ENCODE measurements at regions not wholly inside any gene's neighbourhood (a gene's known extent, or its start where the extent isn't known, plus 50 kb on each side); places are given as distances from the start of the nearest gene placed in this dataset.

DNA sequence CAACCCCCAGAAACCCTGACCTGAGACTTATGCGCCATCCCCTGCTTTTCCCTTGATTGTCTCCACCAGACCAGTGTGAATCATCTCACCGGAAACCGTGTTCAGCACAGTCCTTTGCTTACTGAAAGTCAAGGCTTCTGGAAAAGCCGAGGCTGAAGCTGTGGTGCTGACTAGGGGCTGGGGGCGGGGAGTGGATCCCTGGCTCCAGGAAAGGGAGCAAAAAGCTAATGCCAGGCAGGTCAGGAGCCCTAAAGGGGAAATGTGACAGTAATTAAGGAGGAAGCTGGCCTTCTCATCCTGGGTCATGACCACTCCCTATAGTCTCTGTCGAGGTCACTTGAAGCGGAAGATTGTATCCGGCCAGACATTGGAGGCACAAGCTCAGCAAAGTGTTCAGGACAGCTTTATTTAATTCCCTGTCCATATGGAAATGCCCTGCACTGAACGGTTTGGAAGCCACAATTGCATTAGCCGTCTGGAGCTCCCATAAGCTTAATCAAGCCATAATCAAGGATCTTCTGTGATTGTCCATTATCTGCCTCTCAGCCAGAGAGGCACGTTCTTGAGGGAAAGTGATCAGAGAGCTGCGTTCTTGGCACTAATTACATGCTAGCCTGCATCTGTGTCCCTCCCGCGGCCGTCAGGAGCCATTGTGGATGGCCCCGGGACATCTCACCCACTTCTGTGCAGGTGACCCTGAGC is 403.6 kb downstream of the RRAGC start:
- peaks cover 45% of the 10 kb centered on the region for H3K4me1 Mint-ChIP-seq
- H3K36me3 ChIP-seq: no peaks in the 10 kb centered on the region
- H3K27ac Mint-ChIP-seq: peak overlapping the region; percentile 90

GRCh38 chr1:38454749-38455441 is 404.7 kb downstream of the RRAGC start:
- no peaks in the 10 kb centered on the region for H3K9me3 Mint-ChIP-seq
- H3K36me3 Mint-ChIP-seq: no peaks in the 10 kb centered on the region
- H3K27me3 Mint-ChIP-seq (ENCODE audit: insufficient read depth, low read depth): peaks cover 13% of the 10 kb centered on the region
- H3F3A ChIP-seq (ENCODE audit: low read depth): no peaks in the 10 kb centered on the region
- H3K79me2 ChIP-seq (ENCODE audit: low read depth): no peaks in the 10 kb centered on the region
- H3K4me1 Mint-ChIP-seq: peaks cover 52% of the 10 kb centered on the region
- no peak overlapping the region for H3K4me3 Mint-ChIP-seq
- DNase-seq (ENCODE audit: low spot score): no peak
- H3K27ac Mint-ChIP-seq: no peak overlapping the region
- H3K9ac ChIP-seq: no peak overlapping the region
- no peak overlapping the region for H3K4me3 ChIP-seq
- TF ChIP-seq EZH2phosphoT487 (IDR thresholded peaks at IDR 0.05): no peak
- no peak for TF ChIP-seq EZH2 (IDR thresholded peaks at IDR 0.05)
- TF ChIP-seq CTCF (IDR thresholded peaks at IDR 0.05): no peak
- H3K27me3 ChIP-seq: no peaks in the 10 kb centered on the region
- no peaks in the 10 kb centered on the region for H4K20me1 ChIP-seq (ENCODE audit: low read depth)
- H2AFZ ChIP-seq (replicated peaks): no peak overlapping the region
- H3K36me3 ChIP-seq: no peaks in the 10 kb centered on the region
- H3K9me3 ChIP-seq (ENCODE audit: low read depth): no peaks in the 10 kb centered on the region
- no peak overlapping the region for H3K27ac ChIP-seq
- no peak overlapping the region for H3K4me2 ChIP-seq
- H3K4me1 ChIP-seq: peaks cover 24% of the 10 kb centered on the region

More for the DNA sequence above, 403.6 kb downstream of the RRAGC start:
- no peaks in the 10 kb centered on the region for H3K36me3 Mint-ChIP-seq
- no peaks in the 10 kb centered on the region for H3K79me2 ChIP-seq (ENCODE audit: low read depth)
- H3F3A ChIP-seq (ENCODE audit: low read depth): no peaks in the 10 kb centered on the region
- DNase-seq (ENCODE audit: low spot score): no peak
- H3K9ac ChIP-seq: no peak overlapping the region
- TF ChIP-seq EZH2phosphoT487 (IDR thresholded peaks at IDR 0.05) (no peak), CTCF (IDR thresholded peaks at IDR 0.05) (no peak), EZH2 (IDR thresholded peaks at IDR 0.05) (no peak)
- H3K4me3 ChIP-seq: no peak overlapping the region
- peaks cover 24% of the 10 kb centered on the region for H3K4me1 ChIP-seq
- H3K27ac ChIP-seq: no peak overlapping the region
- H3K4me2 ChIP-seq: peak overlapping the region; percentile 20
- H3K27me3 Mint-ChIP-seq (ENCODE audit: insufficient read depth, low read depth): peaks cover 13% of the 10 kb centered on the region
- no peaks in the 10 kb centered on the region for H4K20me1 ChIP-seq (ENCODE audit: low read depth)
- no peak overlapping the region for H3K4me3 Mint-ChIP-seq
- H2AFZ ChIP-seq (replicated peaks): no peak overlapping the region
- H3K9me3 Mint-ChIP-seq: no peaks in the 10 kb centered on the region
- no peaks in the 10 kb centered on the region for H3K27me3 ChIP-seq
- H3K9me3 ChIP-seq (ENCODE audit: low read depth): no peaks in the 10 kb centered on the region

DNA sequence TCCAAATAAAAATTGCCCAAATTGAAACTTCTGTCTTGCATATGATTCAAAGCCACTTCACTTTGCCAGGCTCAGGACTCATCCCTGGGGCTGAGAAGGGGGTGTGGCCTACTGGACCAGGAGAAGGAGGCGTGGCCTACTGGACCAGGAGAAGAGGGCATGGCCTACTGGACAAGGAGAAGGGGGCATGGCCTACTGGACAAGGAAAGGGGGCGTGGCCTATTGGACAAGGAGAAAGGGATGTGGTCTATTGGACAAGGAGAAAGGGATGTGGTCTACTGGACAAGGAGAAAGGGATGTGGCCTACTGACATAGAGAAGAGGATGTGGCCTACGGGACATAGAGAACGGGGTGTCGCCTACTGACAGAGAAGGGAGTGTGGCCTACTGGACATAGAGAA is 405.3 kb downstream of the RRAGC start:
- no peaks in the 10 kb centered on the region for H3K79me2 ChIP-seq (ENCODE audit: low read depth)

More for the DNA sequence above, 405.3 kb downstream of the RRAGC start:
- peaks cover 31% of the 10 kb centered on the region for H3K4me1 ChIP-seq
- no peak overlapping the region for H3K27ac Mint-ChIP-seq
- TF ChIP-seq EZH2 (IDR thresholded peaks at IDR 0.05) (no peak), CTCF (IDR thresholded peaks at IDR 0.05) (no peak), EZH2phosphoT487 (IDR thresholded peaks at IDR 0.05) (no peak)
- H3K4me1 Mint-ChIP-seq: peaks cover 54% of the 10 kb centered on the region
- H3K27ac ChIP-seq: no peak overlapping the region
- H3K27me3 ChIP-seq: no peaks in the 10 kb centered on the region
- no peaks in the 10 kb centered on the region for H3K9me3 Mint-ChIP-seq
- no peak overlapping the region for H3K4me3 ChIP-seq
- H3K36me3 ChIP-seq: no peaks in the 10 kb centered on the region
- peaks cover 12% of the 10 kb centered on the region for H3K27me3 Mint-ChIP-seq (ENCODE audit: insufficient read depth, low read depth)
- H3K36me3 Mint-ChIP-seq: no peaks in the 10 kb centered on the region
- no peak overlapping the region for H3K4me3 Mint-ChIP-seq
- H3K4me2 ChIP-seq: no peak overlapping the region
- H3K9me3 ChIP-seq (ENCODE audit: low read depth): no peaks in the 10 kb centered on the region
- H3F3A ChIP-seq (ENCODE audit: low read depth): no peaks in the 10 kb centered on the region
- H2AFZ ChIP-seq (replicated peaks): no peak overlapping the region
- no peak overlapping the region for H3K9ac ChIP-seq
- no peaks in the 10 kb centered on the region for H4K20me1 ChIP-seq (ENCODE audit: low read depth)
- no peak for DNase-seq (ENCODE audit: low spot score)
